Spinal cord (tissue), 9 donors: ENCODE measurements at regions not wholly inside any gene's neighbourhood (a gene's known extent, or its start where the extent isn't known, plus 50 kb on each side); places are given as distances from the start of the nearest gene placed in this dataset.

Source experiments
- DNase-seq, 6 donors: peaks; one replicate each; pipeline versions ENCODE4 v3.0.0 to v3.0.0-alpha.2; 2013 to 2015; ENCODE audit warnings: low spot score in 6 of 6, low read depth in 4 of 6
- H3K27ac ChIP-seq: one replicate; pipeline ENCODE4 v1.5.1; 2013; ENCODE audit warnings: low read depth, low read length, control low read depth
- H3K27me3 ChIP-seq: one replicate; pipeline ENCODE4 v1.6.1; 2013; ENCODE audit warnings: low read length; ENCODE audit not compliant: control insufficient read depth, insufficient read depth
- H3K36me3 ChIP-seq: one replicate; pipeline ENCODE4 v1.6.1; 2013; ENCODE audit warnings: low read length; ENCODE audit not compliant: control insufficient read depth, insufficient read depth
- H3K4me1 ChIP-seq: one replicate; pipeline ENCODE4 v1.6.1; 2013; ENCODE audit warnings: low read length; ENCODE audit not compliant: control insufficient read depth, insufficient read depth
- H3K4me3 ChIP-seq: one replicate; pipeline ENCODE4 v1.5.1; 2013; ENCODE audit warnings: low read depth, low read length, control low read depth
- H3K9me3 ChIP-seq: one replicate; pipeline ENCODE4 v1.6.1; 2013; ENCODE audit warnings: low read length; ENCODE audit not compliant: control insufficient read depth, insufficient read depth
- WGBS: methylation state at CpG from one replicate; pipeline ENCODE4 v1.1.5; 2013; ENCODE audit warnings: missing lambda C conversion rate; ENCODE audit not compliant: insufficient coverage; 5-methylcytosine and 5-hydroxymethylcytosine counted together
- donor health status: healthy.

DNA sequence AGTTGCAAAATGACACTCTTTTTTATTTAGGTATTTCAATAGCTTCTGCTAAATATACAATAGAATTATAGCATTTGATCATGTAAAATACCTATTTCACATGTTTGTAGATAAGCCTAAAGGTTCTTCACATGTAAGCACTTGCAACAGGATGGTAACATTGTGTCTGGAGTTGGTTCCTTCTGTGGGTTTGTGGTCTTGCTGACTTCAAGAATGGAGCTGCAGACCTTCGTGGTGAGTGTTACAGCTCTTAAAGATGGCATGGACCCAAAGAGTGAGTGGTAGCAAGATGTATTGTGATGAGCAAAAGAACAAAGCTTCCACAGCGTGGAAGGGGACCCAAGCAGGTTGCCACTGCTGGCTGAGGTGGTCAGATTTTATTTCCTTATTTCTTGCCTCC lies 246.4 kb upstream of the PDGFD start:
- H3K4me1 ChIP-seq = no peaks in the 10 kb centered on the region

DNA sequence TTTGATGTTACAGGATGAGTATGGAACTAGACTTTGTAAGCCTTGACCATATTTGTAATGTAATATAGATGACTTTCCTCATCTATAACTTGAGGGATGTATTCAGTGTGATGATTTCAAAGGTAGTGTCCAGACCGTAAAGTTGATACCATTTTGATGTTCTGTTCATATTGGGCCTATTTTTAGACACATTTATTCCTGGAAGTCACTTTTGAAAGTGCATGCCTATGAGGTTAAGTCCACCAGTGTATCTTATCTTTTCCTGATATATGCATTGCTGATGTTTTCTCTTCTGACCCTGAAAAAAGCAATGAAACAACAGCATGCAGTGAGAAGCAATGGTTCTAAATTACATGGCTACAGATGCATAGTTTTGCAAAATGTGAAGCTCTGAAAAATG lies 244.7 kb upstream of the PDGFD start:
- no CpG with 5 or more reads among the region's 1 CpG for WGBS
- Histone ChIP-seq H3K4me1 (no peaks in the 10 kb centered on the region), H3K36me3 (no peaks in the 10 kb centered on the region), H3K27me3 (no peaks in the 10 kb centered on the region), H3K27ac (no peak overlapping the region), H3K4me3 (no peak overlapping the region), H3K9me3 (no peaks in the 10 kb centered on the region)
- no peak for DNase-seq

More for the DNA sequence above, 246.4 kb upstream of the PDGFD start:
- Histone ChIP-seq H3K27ac (no peak overlapping the region), H3K4me3 (no peak overlapping the region), H3K27me3 (no peaks in the 10 kb centered on the region), H3K36me3 (no peaks in the 10 kb centered on the region), H3K9me3 (no peaks in the 10 kb centered on the region)
- no peak for DNase-seq
- WGBS = 86% methylated on average over 2 of the region's 2 CpGs

DNA sequence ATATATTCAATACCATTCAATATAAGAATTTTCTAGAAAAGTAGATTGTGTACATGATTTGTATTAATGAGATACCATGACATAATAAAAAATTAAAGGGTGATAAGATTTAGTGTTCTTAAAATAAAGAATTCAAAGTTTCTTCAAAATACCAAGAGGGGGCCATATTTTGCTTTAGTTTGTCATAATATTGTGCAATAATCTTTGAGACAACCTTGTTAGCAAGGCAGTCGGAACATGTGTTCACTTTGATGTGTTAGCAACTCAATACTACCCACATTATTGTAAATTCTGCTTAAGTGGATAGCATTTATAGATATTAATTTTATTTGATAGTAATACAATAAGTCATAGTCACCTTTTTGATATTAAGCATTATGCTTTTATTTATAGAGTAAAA lies 241.3 kb upstream of the PDGFD start:
- Histone ChIP-seq H3K27ac (no peak overlapping the region), H3K9me3 (no peaks in the 10 kb centered on the region), H3K27me3 (no peaks in the 10 kb centered on the region), H3K4me3 (no peak overlapping the region), H3K4me1 (no peaks in the 10 kb centered on the region), H3K36me3 (no peaks in the 10 kb centered on the region)
- DNase-seq = no peak
- WGBS = no CpG with 5 or more reads among the region's 1 CpG

GRCh38 chr11:104404231-104405175 lies 240.6 kb upstream of the PDGFD start:
- DNase-seq = no peak
- Histone ChIP-seq H3K4me1 (no peaks in the 10 kb centered on the region), H3K36me3 (no peaks in the 10 kb centered on the region), H3K27ac (no peak overlapping the region), H3K9me3 (no peaks in the 10 kb centered on the region), H3K27me3 (no peaks in the 10 kb centered on the region), H3K4me3 (no peak overlapping the region)
- no CpG with 5 or more reads among the region's 3 CpGs for WGBS

- Histone ChIP-seq H3K9me3 (no peaks in the 10 kb centered on the region), H3K27me3 (no peaks in the 10 kb centered on the region), H3K27ac (no peak overlapping the region), H3K36me3 (no peaks in the 10 kb centered on the region), H3K4me1 (no peaks in the 10 kb centered on the region), H3K4me3 (no peak overlapping the region)
- no peak for DNase-seq
- WGBS = no CpG with 5 or more reads among the region's 1 CpG
These were observed 239.0 kb upstream of the PDGFD start for GRCh38 chr11:104402812-104403521.

- H3K27ac ChIP-seq = no peak overlapping the region
- no peaks in the 10 kb centered on the region for H3K9me3 ChIP-seq
- H3K36me3 ChIP-seq = no peaks in the 10 kb centered on the region
- no peaks in the 10 kb centered on the region for H3K27me3 ChIP-seq
- no peak for DNase-seq
- H3K4me3 ChIP-seq = no peak overlapping the region
- WGBS = no CpG with 5 or more reads among the region's 1 CpG
- H3K4me1 ChIP-seq = no peaks in the 10 kb centered on the region
These were observed 230.6 kb upstream of the PDGFD start for GRCh38 chr11:104394508-104394907.

DNA sequence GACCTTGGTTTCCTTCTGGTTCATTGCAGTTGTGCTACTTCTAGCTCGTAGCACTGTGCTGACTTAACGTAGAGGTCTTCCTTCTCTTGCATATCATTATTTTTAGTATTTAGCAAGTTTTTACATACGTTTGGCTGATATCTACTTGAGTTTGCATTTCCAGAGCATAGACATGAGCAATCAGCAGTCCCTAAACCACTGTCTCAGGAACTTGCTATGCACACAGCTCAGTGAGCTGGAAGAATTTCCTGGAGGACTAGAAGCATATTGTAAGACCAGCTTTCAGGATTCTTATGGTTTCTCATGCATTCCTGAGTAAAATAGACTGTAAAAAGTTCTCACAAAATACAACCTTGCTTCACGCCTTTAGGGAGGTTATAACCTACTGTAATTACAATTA lies 226.7 kb upstream of the PDGFD start:
- no peak overlapping the region for H3K27ac ChIP-seq
- H3K4me3 ChIP-seq = no peak overlapping the region
- DNase-seq = no peak
- no peaks in the 10 kb centered on the region for H3K9me3 ChIP-seq
- H3K27me3 ChIP-seq = no peaks in the 10 kb centered on the region
- H3K36me3 ChIP-seq = no peaks in the 10 kb centered on the region
- H3K4me1 ChIP-seq = no peaks in the 10 kb centered on the region
- 100% methylated on average over 1 of the region's 4 CpGs for WGBS

DNA sequence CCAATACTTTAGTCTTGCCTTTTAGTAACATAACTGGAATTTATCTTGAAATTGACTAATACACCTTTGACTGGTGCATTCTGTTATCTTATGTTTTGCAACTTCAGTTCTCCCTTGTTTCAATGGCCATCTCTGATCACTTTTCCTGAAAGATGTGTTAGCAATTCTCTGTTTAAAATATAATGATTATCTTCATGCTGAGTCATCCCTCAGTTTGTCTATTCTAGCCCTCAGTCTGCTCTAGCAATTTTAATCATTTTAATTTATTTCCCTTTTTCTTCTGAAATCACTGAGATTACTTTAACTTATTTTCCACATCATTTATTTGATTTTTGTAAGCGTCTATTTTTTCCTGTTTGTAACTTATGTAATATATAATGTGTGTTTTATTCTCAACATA lies 221.9 kb upstream of the PDGFD start:
- no peak for DNase-seq
- no CpG with 5 or more reads among the region's 1 CpG for WGBS
- Histone ChIP-seq H3K36me3 (no peaks in the 10 kb centered on the region), H3K4me3 (no peak overlapping the region), H3K9me3 (no peaks in the 10 kb centered on the region), H3K27ac (no peak overlapping the region), H3K27me3 (no peaks in the 10 kb centered on the region), H3K4me1 (no peaks in the 10 kb centered on the region)

DNA sequence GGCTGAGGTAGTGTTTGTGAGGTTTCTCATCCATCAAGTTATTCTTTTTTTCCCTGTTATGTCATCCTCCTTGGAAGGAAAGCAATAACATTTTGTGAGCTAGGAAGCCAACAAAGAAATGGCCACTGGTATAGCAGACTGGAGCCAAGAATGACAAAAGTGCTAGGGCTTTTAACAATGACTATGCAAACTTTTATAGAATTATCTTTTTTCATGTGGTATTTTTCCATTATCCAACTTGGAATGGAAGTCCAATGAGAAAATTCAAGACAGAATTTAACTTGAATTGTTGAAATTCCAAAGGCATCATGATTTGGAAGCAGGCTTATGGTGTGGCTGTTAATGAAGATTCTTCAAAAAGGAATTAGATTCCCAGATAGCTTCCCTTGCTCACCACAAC lies 216.4 kb upstream of the PDGFD start:
- H3K27me3 ChIP-seq = no peaks in the 10 kb centered on the region
- no peaks in the 10 kb centered on the region for H3K36me3 ChIP-seq
- no peak overlapping the region for H3K27ac ChIP-seq
- DNase-seq = no peak
- H3K4me1 ChIP-seq = no peaks in the 10 kb centered on the region
- no peak overlapping the region for H3K4me3 ChIP-seq
- H3K9me3 ChIP-seq = no peaks in the 10 kb centered on the region

DNA sequence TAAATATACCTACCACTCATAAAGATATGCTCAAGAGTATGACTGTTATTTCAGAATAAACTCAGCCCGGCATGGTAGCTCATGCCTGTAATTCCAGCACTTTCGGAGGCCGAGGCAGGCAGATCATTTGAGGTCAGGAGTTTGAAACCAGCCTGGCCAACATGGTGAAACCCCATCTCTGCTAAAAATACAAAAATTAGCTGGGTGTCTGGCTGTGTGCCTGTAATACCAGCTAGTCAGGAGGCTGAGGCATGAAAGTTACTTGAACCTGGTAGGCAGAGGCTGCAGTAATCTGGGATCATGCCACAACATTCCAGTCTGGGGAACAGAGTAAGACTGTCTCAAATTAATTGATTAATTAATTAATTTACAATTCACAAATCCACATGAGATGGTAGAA lies 208.2 kb upstream of the PDGFD start:
- DNase-seq = no peak
- Histone ChIP-seq H3K27me3 (no peaks in the 10 kb centered on the region), H3K36me3 (no peaks in the 10 kb centered on the region), H3K27ac (no peak overlapping the region), H3K4me3 (no peak overlapping the region), H3K9me3 (no peaks in the 10 kb centered on the region), H3K4me1 (no peaks in the 10 kb centered on the region)
- 100% methylated on average over 1 of the region's 3 CpGs for WGBS
